22Rv1 (cell line): ENCODE measurements at regions not wholly inside any gene's neighbourhood (a gene's known extent, or its start where the extent isn't known, plus 50 kb on each side); places are given as distances from the start of the nearest gene placed in this dataset.

Experiments used
- H3K27ac ChIP-seq: fragments of 450-650 bp; 2 replicates; pipeline ENCODE4 v1.5.1; 2017
- ZFX ChIP-seq: fragments of 450-650 bp; IDR thresholded peaks from 2 replicates; pipeline ENCODE4 v1.6.1; 2017; ENCODE audit warnings: antibody characterized with exemption, borderline replicate concordance
- TF ChIP-seq, protein P1 (sequence below): fragments of 450-650 bp; IDR thresholded peaks from 2 replicates; pipeline ENCODE4 v1.5.1; 2017; ENCODE audit warnings: mild to moderate bottlenecking

DNA sequence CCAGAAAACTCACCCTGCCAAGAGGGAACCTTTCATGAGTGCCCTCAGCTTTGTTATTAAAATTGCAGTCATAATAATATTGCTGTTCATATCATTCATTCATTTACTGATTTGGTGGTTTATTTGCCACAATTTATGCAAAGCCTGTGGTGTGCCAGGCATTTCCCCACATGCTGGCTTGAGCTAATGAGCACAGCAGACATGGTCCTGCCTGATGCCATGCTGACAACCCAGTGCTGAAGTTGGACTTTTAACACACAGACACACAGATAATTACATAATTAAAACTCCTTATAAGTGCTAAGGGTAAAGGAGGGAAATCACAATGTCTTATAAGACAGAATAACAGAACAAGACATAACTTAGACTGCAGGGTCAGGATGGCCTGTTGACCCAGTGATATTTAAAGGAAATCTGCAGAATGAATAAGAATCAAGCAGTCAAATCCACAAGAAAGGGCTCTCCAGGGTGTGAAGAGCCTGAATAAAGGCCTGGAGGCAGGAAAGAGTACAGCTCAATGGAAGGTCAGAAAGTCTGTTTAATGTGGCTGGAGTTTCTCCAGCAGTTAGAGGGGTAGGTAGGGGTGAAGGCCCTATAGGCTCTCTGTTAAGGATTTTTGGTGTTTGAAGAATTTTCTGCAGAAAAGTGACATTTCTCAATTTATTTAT, 196.9 kb upstream of the CDH11 start:
- H3K27ac ChIP-seq = no peak overlapping the region
- TF ChIP-seq, protein P1, sequence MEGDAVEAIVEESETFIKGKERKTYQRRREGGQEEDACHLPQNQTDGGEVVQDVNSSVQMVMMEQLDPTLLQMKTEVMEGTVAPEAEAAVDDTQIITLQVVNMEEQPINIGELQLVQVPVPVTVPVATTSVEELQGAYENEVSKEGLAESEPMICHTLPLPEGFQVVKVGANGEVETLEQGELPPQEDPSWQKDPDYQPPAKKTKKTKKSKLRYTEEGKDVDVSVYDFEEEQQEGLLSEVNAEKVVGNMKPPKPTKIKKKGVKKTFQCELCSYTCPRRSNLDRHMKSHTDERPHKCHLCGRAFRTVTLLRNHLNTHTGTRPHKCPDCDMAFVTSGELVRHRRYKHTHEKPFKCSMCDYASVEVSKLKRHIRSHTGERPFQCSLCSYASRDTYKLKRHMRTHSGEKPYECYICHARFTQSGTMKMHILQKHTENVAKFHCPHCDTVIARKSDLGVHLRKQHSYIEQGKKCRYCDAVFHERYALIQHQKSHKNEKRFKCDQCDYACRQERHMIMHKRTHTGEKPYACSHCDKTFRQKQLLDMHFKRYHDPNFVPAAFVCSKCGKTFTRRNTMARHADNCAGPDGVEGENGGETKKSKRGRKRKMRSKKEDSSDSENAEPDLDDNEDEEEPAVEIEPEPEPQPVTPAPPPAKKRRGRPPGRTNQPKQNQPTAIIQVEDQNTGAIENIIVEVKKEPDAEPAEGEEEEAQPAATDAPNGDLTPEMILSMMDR = no peak
- TF ChIP-seq ZFX = no peak

DNA sequence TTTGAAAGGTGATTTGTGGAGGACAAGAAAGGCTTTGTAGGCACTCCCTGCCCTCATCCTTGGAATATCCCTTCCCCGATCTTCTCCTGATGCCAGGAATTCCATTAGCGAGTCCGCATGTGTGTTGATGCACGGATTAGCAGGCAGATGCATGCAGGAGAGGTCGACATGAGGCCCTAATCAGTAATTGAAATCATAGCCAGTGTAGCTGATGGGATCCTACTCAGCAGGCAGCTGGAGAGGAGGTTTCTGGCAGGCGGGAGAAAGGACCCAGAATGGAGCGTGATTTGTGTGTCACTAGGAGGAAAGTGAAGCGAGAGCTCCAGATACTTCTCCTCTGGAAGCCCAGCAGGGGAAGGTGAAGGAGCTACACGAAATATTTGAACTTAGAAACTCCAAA, 196.3 kb upstream of the CDH11 start:
- no peak overlapping the region for H3K27ac ChIP-seq
- no peak for TF ChIP-seq ZFX
- TF ChIP-seq, protein P1 = no peak

DNA sequence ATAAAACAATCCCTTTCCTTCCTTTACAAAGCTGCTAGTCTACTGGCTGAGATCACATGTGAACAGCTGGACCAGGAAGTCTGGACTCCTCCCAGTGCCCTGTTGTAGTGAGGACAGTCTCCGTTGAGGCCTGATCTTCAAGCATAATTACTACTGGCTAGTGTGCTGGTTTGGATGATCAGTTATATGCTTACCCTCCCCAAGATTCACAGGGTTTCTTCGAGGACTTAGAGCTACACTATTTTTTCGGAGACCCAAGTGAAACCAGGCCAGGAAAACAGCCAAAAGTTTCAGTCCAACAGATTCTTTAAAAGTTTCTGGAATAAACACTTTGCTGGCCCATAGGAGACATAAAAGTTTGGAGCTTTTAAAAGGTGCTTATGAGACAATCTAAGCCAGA, 194.9 kb upstream of the CDH11 start:
- no peak overlapping the region for H3K27ac ChIP-seq
- TF ChIP-seq, protein P1 = no peak
- TF ChIP-seq ZFX = no peak

DNA sequence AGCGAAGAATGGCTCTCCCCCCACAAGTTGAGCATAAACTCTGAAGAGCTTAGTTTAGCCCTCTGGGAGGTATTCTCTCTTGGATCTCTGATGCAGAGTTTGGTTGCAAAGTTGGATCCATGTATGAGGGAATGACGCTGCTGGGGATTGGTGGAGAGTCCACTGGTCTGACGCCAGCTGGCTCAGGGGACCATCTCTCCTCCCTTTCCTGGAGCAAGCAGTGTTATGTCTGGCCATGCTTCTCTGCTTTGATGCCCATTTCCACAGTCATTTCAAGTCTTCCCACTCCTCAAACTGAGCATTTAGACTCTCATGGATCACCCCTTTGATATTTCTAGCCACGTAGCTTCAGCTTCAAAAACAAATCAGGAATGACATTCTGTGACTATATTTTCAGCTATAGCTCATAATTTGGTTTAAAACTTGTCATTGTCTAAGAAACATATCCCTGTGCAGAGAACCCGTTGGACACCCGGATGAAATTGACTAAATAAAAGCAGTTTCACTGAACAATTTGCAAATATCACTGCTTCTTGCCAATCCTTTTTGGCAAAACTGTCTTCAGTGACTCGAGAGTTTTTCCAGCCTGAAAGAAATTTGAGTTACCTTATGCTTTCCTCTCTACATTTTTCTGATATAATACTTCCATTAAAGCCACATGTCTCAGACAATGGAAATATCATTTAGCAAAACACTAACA, 193.4 kb upstream of the CDH11 start:
- TF ChIP-seq ZFX = no peak
- TF ChIP-seq, protein P1 = no peak
- no peak overlapping the region for H3K27ac ChIP-seq

DNA sequence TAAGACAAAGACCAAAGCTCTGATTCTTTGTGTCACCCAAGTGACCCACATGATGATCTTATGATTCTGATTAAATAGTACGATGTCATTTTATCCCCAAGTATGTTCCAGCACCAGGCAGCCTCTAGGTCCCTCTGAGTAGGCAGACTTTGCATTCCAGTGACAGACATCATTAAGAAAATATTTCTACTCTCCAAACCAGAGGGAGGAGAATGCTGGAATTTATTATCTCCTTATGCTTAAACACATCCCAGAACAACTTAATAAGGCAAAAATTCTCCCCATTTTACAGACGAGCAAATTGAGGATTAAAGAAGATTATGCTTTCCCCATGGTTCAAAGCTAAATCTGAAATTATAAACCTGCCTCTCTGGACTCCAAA, 192.8 kb upstream of the CDH11 start:
- no peak overlapping the region for H3K27ac ChIP-seq
- TF ChIP-seq, protein P1 = no peak
- no peak for TF ChIP-seq ZFX

DNA sequence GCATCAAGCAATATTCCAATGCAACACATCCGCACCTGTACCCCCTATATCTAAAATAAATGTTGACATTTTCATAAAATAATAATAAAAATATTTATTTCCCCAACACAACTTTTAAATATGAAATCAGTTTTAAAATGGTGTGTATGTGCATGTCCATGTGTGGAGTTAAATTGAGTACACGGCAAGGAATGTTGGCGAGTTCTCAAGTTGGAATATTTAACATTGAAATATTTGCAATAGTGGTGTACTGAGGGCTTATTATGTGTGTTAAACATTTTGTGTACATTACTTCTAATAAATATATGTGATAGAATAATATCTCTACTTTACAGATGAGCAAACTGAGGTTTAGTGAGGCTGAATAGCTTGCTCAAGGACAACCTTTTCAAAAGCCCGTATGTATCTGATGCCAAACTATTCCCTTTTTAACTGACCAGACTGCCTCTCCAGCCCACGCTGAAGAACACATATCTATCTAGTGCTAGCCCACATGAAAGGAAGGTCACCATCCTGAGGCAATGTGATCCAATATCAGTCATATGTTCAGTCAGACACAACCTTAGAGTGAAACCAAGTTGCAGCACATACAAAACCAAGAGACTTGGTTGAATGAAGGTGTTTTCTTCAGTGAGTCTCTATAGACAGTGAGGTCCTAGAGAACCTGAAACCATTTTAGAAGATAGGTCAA, 192.2 kb upstream of the CDH11 start:
- H3K27ac ChIP-seq = no peak overlapping the region
- TF ChIP-seq ZFX = no peak
- TF ChIP-seq, protein P1 = no peak

DNA sequence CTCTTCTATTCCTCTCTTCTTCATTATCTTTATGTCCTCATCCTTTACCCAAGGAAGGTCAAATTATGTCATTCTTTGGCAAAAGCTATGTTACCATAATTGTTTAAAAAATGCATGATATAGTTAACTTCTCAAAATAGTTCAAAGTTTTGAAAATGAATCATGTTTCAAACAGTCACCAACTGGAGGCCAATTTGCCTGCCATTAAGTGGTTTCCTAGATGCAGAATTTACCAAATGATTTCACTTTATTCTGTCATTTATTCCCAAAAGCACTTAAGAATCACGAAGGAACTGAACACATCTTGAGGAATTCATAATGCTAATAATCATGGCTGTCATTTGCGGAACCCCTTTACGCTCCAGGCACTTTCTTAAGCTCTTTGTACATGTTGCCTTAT, 190.9 kb upstream of the CDH11 start:
- TF ChIP-seq, protein P1 = no peak
- no peak for TF ChIP-seq ZFX
- H3K27ac ChIP-seq = no peak overlapping the region
